ENCODE measurements at regions not wholly inside any gene's neighbourhood (a gene's known extent, or its start where the extent isn't known, plus 50 kb on each side); places are given as distances from the start of the nearest gene placed in this dataset.

DNA sequence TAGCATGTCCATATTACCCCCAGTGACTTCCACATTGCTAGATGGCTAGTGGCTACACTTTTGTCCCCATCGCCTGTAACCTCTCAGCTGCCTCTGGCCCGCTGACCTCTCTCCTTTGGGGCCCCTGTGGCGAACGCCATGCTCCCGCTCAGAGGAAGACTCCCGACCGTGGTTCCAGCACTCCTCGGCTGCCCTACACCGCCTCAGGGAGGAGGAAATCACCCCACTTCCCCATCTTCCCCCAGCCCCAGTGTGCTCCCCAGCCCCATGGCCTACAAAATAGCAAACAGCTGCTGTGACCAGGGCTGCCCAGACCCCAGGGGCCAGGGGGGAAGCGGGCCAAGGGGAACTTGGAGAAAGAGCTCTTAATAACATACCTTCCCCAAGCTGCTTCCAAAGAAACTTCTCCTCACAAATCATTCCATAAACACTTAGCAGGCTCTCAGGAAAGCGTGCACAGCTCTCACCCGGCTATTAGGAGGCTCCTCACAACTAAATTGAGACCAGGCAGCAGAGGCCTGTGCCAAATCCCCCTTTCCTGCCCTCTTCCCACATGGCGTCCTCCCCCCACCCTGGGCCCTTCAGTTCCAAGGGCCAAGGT, 63.5 kb upstream of the WNT11 start:
- BruUV-seq (replicated peaks), result no TSS peak
- CTCF ChIA-PET (ENCODE audit: unreplicated experiment), result no interaction called here
- POLR2A ChIA-PET, result no interaction called here
- H4K20me1 ChIP-seq (ENCODE audit: insufficient read depth, low read length), result no peaks in the 10 kb centered on the region
- no peak overlapping the region for H3K4me3 ChIP-seq (ENCODE audit: low read depth, low read length, poor library complexity, severe bottlenecking)
- DNase-seq (ENCODE audit: low spot score), result no peak
- H3K79me2 ChIP-seq (ENCODE audit: insufficient read depth, low read depth, low read length), result no peaks in the 10 kb centered on the region
- H3K4me2 ChIP-seq (ENCODE audit: low read length), result no peak overlapping the region
- TF ChIP-seq, protein P1, sequence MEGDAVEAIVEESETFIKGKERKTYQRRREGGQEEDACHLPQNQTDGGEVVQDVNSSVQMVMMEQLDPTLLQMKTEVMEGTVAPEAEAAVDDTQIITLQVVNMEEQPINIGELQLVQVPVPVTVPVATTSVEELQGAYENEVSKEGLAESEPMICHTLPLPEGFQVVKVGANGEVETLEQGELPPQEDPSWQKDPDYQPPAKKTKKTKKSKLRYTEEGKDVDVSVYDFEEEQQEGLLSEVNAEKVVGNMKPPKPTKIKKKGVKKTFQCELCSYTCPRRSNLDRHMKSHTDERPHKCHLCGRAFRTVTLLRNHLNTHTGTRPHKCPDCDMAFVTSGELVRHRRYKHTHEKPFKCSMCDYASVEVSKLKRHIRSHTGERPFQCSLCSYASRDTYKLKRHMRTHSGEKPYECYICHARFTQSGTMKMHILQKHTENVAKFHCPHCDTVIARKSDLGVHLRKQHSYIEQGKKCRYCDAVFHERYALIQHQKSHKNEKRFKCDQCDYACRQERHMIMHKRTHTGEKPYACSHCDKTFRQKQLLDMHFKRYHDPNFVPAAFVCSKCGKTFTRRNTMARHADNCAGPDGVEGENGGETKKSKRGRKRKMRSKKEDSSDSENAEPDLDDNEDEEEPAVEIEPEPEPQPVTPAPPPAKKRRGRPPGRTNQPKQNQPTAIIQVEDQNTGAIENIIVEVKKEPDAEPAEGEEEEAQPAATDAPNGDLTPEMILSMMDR (conservative IDR thresholded peaks at IDR 0.05; ENCODE audit: low read length), result no peak
- TF ChIP-seq EZH2phosphoT487 (IDR thresholded peaks at IDR 0.05; ENCODE audit: borderline replicate concordance, low read depth, low read length), result no peak
- H3K9me2 ChIP-seq (ENCODE audit: insufficient read depth, low read length), result no peaks in the 10 kb centered on the region
- no peaks in the 10 kb centered on the region for H3K4me1 ChIP-seq (ENCODE audit: insufficient read depth, low read length, poor library complexity, severe bottlenecking)
- no peak overlapping the region for H2AFZ ChIP-seq (ENCODE audit: low read length)
- H3K9me3 ChIP-seq (ENCODE audit: low read length), result no peaks in the 10 kb centered on the region
- no peaks in the 10 kb centered on the region for H3K36me3 ChIP-seq (ENCODE audit: insufficient read depth, low read length)
- no peak overlapping the region for H3K27ac ChIP-seq (ENCODE audit: low read depth, low read length, poor library complexity, severe bottlenecking)
- intact Hi-C loops (cut with micrococcal nuclease; ENCODE audit: unreplicated experiment), result no loop called here

DNA sequence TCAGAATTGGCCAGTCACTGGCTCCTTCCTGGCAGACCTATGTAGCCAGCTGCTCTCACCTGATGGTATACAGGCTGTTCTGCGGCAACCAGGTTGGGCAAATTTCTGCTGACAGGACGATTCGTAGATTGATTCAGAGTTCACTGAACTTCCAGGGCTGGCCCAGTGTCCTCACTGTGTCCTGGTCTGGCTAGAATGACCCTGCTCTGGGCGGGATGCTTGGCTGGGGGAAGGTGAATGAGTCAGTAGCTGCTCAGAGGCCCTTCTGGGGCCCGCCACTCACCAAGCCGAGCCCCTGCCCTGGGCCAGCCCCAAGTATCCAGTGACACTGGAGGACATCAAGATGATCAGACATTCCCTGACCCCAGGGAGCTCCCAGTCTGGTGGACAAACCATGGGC, 62.9 kb upstream of the WNT11 start:
- H3K9me2 ChIP-seq (ENCODE audit: insufficient read depth, low read length), result no peaks in the 10 kb centered on the region
- no peaks in the 10 kb centered on the region for H3K4me1 ChIP-seq (ENCODE audit: insufficient read depth, low read length, poor library complexity, severe bottlenecking)
- H2AFZ ChIP-seq (ENCODE audit: low read length), result no peak overlapping the region
- ChIA-PET CTCF (ENCODE audit: unreplicated experiment) (no interaction called here), POLR2A (interaction anchor here (0.7 kb wide), 1 partner anchor 38 kb away, joined by 3 read pairs; no protein-coding TSS in a partner anchor)
- H3K27ac ChIP-seq (ENCODE audit: low read depth, low read length, poor library complexity, severe bottlenecking), result no peak overlapping the region
- H3K4me2 ChIP-seq (ENCODE audit: low read length), result no peak overlapping the region
- BruUV-seq (replicated peaks), result no TSS peak
- no peaks in the 10 kb centered on the region for H3K36me3 ChIP-seq (ENCODE audit: insufficient read depth, low read length)
- H4K20me1 ChIP-seq (ENCODE audit: insufficient read depth, low read length), result no peaks in the 10 kb centered on the region
- DNase-seq (ENCODE audit: low spot score), result no peak
- H3K4me3 ChIP-seq (ENCODE audit: low read depth, low read length, poor library complexity, severe bottlenecking), result no peak overlapping the region
- H3K79me2 ChIP-seq (ENCODE audit: insufficient read depth, low read depth, low read length), result no peaks in the 10 kb centered on the region
- intact Hi-C loops (cut with micrococcal nuclease; ENCODE audit: unreplicated experiment), result no loop called here
- TF ChIP-seq, protein P1 (conservative IDR thresholded peaks at IDR 0.05; ENCODE audit: low read length), result no peak
- no peak for TF ChIP-seq EZH2phosphoT487 (IDR thresholded peaks at IDR 0.05; ENCODE audit: borderline replicate concordance, low read depth, low read length)
- H3K9me3 ChIP-seq (ENCODE audit: low read length), result no peaks in the 10 kb centered on the region

DNA sequence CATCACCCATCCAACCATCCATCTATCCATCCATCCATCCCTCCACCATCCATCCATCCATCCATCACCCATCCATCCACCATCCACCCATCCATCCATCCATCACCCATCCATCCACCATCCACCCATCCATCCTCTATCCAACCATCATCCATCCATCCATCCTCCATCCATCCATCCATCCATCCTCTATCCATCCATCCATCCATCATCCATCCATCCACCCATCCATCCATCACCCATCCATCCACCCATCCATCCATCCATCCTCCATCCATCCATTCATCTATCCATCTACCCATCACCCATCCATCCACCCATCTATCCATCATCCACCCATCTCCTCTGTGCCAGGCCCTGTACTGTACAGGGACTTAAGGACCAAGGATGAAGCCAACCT, 62.2 kb upstream of the WNT11 start:
- no peaks in the 10 kb centered on the region for H3K4me1 ChIP-seq (ENCODE audit: insufficient read depth, low read length, poor library complexity, severe bottlenecking)
- no peak for DNase-seq (ENCODE audit: low spot score)
- intact Hi-C loops (cut with micrococcal nuclease; ENCODE audit: unreplicated experiment), result no loop called here
- no peaks in the 10 kb centered on the region for H4K20me1 ChIP-seq (ENCODE audit: insufficient read depth, low read length)
- TF ChIP-seq EZH2phosphoT487 (IDR thresholded peaks at IDR 0.05; ENCODE audit: borderline replicate concordance, low read depth, low read length), result no peak
- TF ChIP-seq, protein P1 (conservative IDR thresholded peaks at IDR 0.05; ENCODE audit: low read length), result no peak
- no peaks in the 10 kb centered on the region for H3K9me3 ChIP-seq (ENCODE audit: low read length)
- no peak overlapping the region for H3K4me2 ChIP-seq (ENCODE audit: low read length)
- no peak overlapping the region for H3K27ac ChIP-seq (ENCODE audit: low read depth, low read length, poor library complexity, severe bottlenecking)
- H3K9me2 ChIP-seq (ENCODE audit: insufficient read depth, low read length), result no peaks in the 10 kb centered on the region
- BruUV-seq (replicated peaks), result no TSS peak
- no peak overlapping the region for H3K4me3 ChIP-seq (ENCODE audit: low read depth, low read length, poor library complexity, severe bottlenecking)
- no peaks in the 10 kb centered on the region for H3K36me3 ChIP-seq (ENCODE audit: insufficient read depth, low read length)
- no peak overlapping the region for H2AFZ ChIP-seq (ENCODE audit: low read length)
- ChIA-PET POLR2A (interaction anchor here (0.7 kb wide), 1 partner anchor 38 kb away, joined by 3 read pairs; no protein-coding TSS in a partner anchor), CTCF (ENCODE audit: unreplicated experiment) (no interaction called here)
- H3K79me2 ChIP-seq (ENCODE audit: insufficient read depth, low read depth, low read length), result no peaks in the 10 kb centered on the region
